ENCODE measurements at regions not wholly inside any gene's neighbourhood (a gene's known extent, or its start where the extent isn't known, plus 50 kb on each side); places are given as distances from the start of the nearest gene placed in this dataset.

DNA sequence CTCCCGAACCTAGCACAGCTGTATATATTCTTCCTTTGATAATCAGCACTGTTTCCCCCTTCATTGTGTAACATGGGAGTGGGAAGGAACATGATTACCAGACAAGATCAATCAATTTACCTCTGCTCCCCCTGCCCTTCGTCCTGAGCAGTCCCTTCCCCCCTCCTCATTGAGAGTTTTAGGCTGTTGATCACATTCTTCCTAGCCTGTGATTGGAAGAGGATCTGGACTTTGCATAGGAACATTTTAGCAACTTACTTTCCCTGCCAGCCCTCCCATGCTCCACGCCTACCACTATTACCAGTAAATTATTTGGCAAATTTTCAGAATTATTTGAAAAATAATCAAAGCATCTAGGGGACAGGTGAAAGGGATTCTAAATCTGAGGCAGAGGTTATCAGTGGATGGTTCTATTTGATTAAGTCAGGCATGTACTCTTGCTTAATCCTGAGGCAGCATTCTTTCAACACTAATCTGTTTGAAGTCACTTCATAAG lies 62.7 kb upstream of the ABCD3 start:
- BruUV-seq (replicated peaks): no TSS peak
- DNase-seq: peak in 1 of 2 experiments; percentile 48
- peaks cover 52% of the 10 kb centered on the region for H3K79me2 ChIP-seq (ENCODE audit: low read depth)
- H3K9me3 ChIP-seq (ENCODE audit: insufficient read depth, low read depth): no peaks in the 10 kb centered on the region
- ChIA-PET CTCF (no interaction called here), POLR2A (ENCODE audit: unreplicated experiment) (interaction anchor here (0.6 kb wide), 1 partner anchor 118 kb away, joined by 5 read pairs; the partner anchor contains the start of gene ARHGAP29)
- no peak overlapping the region for H3K4me3 ChIP-seq
- H3K36me3 ChIP-seq (ENCODE audit: low read depth): no peaks in the 10 kb centered on the region
- H3K9me2 ChIP-seq (ENCODE audit: insufficient read depth): no peaks in the 10 kb centered on the region; the same call in 1 of the 2 replicates
- no peaks in the 10 kb centered on the region for H3K27me3 ChIP-seq (ENCODE audit: insufficient read depth, low read depth)
- peaks cover 13% of the 10 kb centered on the region; the same call in 1 of the 2 replicates for H3F3A ChIP-seq (ENCODE audit: insufficient read depth, low read depth)
- intact Hi-C loops (cut with micrococcal nuclease; ENCODE audit: unreplicated experiment): no loop called here
- H3K27ac ChIP-seq: no peak overlapping the region
- H4K20me1 ChIP-seq (ENCODE audit: insufficient read depth): no peaks in the 10 kb centered on the region
- peaks cover 15% of the 10 kb centered on the region for H3K4me1 ChIP-seq (replicated peaks; ENCODE audit: insufficient read depth)
- no peak overlapping the region for H2AFZ ChIP-seq
- TF ChIP-seq EZH2 (IDR thresholded peaks at IDR 0.05; ENCODE audit: low read depth): no peak
- TF ChIP-seq, protein P1, sequence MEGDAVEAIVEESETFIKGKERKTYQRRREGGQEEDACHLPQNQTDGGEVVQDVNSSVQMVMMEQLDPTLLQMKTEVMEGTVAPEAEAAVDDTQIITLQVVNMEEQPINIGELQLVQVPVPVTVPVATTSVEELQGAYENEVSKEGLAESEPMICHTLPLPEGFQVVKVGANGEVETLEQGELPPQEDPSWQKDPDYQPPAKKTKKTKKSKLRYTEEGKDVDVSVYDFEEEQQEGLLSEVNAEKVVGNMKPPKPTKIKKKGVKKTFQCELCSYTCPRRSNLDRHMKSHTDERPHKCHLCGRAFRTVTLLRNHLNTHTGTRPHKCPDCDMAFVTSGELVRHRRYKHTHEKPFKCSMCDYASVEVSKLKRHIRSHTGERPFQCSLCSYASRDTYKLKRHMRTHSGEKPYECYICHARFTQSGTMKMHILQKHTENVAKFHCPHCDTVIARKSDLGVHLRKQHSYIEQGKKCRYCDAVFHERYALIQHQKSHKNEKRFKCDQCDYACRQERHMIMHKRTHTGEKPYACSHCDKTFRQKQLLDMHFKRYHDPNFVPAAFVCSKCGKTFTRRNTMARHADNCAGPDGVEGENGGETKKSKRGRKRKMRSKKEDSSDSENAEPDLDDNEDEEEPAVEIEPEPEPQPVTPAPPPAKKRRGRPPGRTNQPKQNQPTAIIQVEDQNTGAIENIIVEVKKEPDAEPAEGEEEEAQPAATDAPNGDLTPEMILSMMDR (conservative IDR thresholded peaks at IDR 0.05): no peak
- H3K4me2 ChIP-seq: no peak overlapping the region

DNA sequence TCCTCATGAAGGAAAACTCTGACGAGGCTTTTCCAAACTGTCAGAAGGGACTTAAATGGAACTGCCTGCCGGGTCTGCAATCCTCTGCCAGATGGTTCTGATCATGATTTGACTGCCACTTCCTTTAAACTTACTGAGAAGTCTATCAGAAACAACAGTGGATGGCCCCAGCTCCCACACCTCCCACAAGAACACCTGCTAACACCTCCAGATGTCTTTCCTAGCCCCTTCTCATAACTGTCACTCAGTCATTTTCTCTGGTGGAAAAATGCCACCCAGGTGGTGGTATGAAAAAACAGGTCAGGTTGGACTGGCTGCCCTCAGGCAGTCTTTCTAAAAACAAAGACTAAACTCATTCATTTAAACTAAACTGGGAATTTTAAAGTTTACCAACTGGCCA lies 66.7 kb upstream of the ABCD3 start:
- Histone ChIP-seq H3K36me3 (ENCODE audit: low read depth) (no peaks in the 10 kb centered on the region), H3K4me3 (no peak overlapping the region), H3K4me2 (no peak overlapping the region), H3K9me3 (ENCODE audit: insufficient read depth, low read depth) (no peaks in the 10 kb centered on the region; the same call in 1 of the 2 replicates), H4K20me1 (ENCODE audit: insufficient read depth) (no peaks in the 10 kb centered on the region), H3K27me3 (ENCODE audit: insufficient read depth, low read depth) (no peaks in the 10 kb centered on the region), H3K79me2 (ENCODE audit: low read depth) (peaks cover 17% of the 10 kb centered on the region; the same call in 1 of the 2 replicates), H3F3A (ENCODE audit: insufficient read depth, low read depth) (peaks cover 13% of the 10 kb centered on the region; the same call in 1 of the 2 replicates), H3K4me1 (replicated peaks; ENCODE audit: insufficient read depth) (peaks cover 15% of the 10 kb centered on the region), H3K9me2 (ENCODE audit: insufficient read depth) (no peaks in the 10 kb centered on the region; the same call in 1 of the 2 replicates), H3K27ac (no peak overlapping the region), H2AFZ (no peak overlapping the region)
- peak in 1 of 2 experiments; percentile 35 for DNase-seq
- intact Hi-C loops (cut with micrococcal nuclease; ENCODE audit: unreplicated experiment): no loop called here
- no TSS peak for BruUV-seq (replicated peaks)
- ChIA-PET POLR2A (ENCODE audit: unreplicated experiment) (interaction anchor here (0.6 kb wide), 1 partner anchor 272 kb away, joined by 3 read pairs; no protein-coding TSS in a partner anchor), CTCF (no interaction called here)
- TF ChIP-seq, protein P1 (conservative IDR thresholded peaks at IDR 0.05): no peak
- TF ChIP-seq EZH2 (IDR thresholded peaks at IDR 0.05; ENCODE audit: low read depth): no peak

DNA sequence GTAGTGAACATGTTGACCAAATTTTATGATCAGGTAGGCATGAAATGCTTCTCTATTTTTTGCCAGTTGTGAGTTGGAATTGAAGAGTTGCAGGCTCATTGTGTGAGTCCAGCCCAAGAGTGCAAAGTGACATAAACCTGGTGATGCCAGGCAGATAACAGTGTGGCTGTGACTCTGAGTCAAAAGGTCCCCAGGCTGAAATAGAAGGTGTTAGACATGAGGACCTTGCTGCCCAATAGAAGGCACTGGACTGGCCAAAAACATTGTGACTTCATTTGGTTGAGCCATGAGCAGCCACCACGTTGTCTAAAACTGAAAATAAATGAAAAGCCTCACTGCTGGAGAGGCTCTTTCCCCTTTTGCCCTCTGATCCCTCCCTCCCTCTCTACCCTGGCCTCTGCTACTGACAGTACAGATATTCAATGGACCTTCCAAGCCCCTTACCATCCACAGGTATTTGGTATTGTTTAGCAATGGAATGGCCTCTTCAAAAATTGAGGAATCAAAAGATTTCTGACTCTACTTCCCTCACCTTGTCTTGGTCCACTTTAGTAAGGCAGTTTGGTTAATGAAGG lies 67.8 kb upstream of the ABCD3 start:
- Histone ChIP-seq H3K9me3 (ENCODE audit: insufficient read depth, low read depth) (no peaks in the 10 kb centered on the region; the same call in 1 of the 2 replicates), H3K9me2 (ENCODE audit: insufficient read depth) (peaks cover 4% of the 10 kb centered on the region), H3K4me2 (no peak overlapping the region), H3K79me2 (ENCODE audit: low read depth) (peaks cover 10% of the 10 kb centered on the region; the same call in 1 of the 2 replicates), H3K36me3 (ENCODE audit: low read depth) (no peaks in the 10 kb centered on the region), H2AFZ (no peak overlapping the region), H3K4me3 (no peak overlapping the region), H3F3A (ENCODE audit: insufficient read depth, low read depth) (0 out of 2 replicates have a peak, but pooled peaks cover 7% of the 10 kb centered on the region), H3K27ac (no peak overlapping the region), H3K4me1 (replicated peaks; ENCODE audit: insufficient read depth) (peaks cover 8% of the 10 kb centered on the region), H4K20me1 (ENCODE audit: insufficient read depth) (no peaks in the 10 kb centered on the region), H3K27me3 (ENCODE audit: insufficient read depth, low read depth) (no peaks in the 10 kb centered on the region)
- no TSS peak for BruUV-seq (replicated peaks)
- intact Hi-C loops (cut with micrococcal nuclease; ENCODE audit: unreplicated experiment): no loop called here
- ChIA-PET POLR2A (ENCODE audit: unreplicated experiment) (no interaction called here), CTCF (no interaction called here)
- no peak for TF ChIP-seq EZH2 (IDR thresholded peaks at IDR 0.05; ENCODE audit: low read depth)
- TF ChIP-seq, protein P1 (conservative IDR thresholded peaks at IDR 0.05): no peak
- peak in 1 of 2 experiments; percentile 33 for DNase-seq

Data from PC-9 (cell line).